ENCODE measurements at regions not wholly inside any gene's neighbourhood (a gene's known extent, or its start where the extent isn't known, plus 50 kb on each side); places are given as distances from the start of the nearest gene placed in this dataset.

DNA sequence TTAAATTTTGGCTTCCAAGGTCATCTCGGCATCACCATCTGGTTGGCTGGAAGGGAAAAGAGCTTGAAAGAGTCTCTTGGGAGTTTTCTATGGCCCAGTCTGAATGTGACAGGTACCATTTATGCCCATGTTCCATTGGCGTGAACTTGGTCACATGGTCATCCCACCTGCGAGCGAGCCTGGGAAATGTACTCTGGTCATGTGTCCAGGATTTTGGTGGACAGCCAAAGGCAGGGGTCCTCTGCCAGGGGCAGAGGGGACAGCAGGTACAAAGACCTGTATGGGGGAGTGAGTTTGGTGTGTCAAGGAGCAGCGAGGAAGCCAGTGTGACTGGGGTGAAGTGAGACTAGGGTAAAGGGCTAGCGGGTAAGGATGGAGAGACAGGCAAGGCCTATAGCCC lies 112.6 kb downstream of the CDC5L start:
- no peaks in the 10 kb centered on the region for H3K9me2 ChIP-seq
- CTCF ChIA-PET = interaction anchor here (1.4 kb wide), 1 partner anchor 25 kb away, joined by 5 read pairs; no protein-coding TSS in a partner anchor

DNA sequence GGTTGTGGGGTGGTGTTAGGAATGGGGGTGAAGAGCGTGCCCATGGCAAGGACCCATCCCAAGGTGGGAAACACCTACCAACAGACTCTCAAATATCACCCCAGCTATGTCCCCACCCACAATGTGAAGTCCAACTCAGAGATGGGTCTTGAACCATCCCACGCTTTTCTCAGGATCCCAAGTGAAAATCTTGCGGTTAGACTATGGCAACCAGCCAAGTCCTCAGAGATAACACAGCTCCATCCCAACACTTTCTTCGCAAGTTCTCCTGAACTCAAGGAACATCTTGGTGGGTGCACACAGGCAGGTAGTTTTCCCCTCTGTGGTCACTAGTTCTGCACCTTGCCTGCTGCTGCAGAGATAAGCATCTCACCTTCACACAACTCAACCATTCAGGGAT lies 116.0 kb downstream of the CDC5L start:
- H3K9me2 ChIP-seq = no peaks in the 10 kb centered on the region
- H3K79me2 ChIP-seq (ENCODE audit: insufficient read depth) = no peaks in the 10 kb centered on the region
- WGBS (ENCODE audit: low lambda C conversion rate) = 34% methylated on average over 3 of the region's 4 CpGs
- ChIA-PET CTCF (interaction anchor here (0.7 to 1.7 kb wide), 3 partner anchors 28 to 132 kb away, joined by 3 to 7 read pairs (median 4); no protein-coding TSS in a partner anchor), POLR2A (no interaction called here)
- no peak overlapping the region for H3K27ac ChIP-seq (ENCODE audit: low read depth in 2 of 2, low read length in 1 of 2)
- no peak for DNase-seq
- H3F3A ChIP-seq (replicated peaks; ENCODE audit: insufficient read depth) = no peaks in the 10 kb centered on the region
- H3K4me3 ChIP-seq (ENCODE audit: low read depth in 2 of 2, low read length in 1 of 2) = no peak overlapping the region
- H3K9me3 ChIP-seq = no peaks in the 10 kb centered on the region
- H3K9ac ChIP-seq = no peak overlapping the region
- no peak overlapping the region for H2AFZ ChIP-seq (ENCODE audit: low read depth)
- H3K4me1 ChIP-seq (ENCODE audit: control insufficient read depth in 1 of 2, insufficient read depth in 2 of 2, low read depth in 1 of 2, low read length in 1 of 2) = no peaks in the 10 kb centered on the region
- no peak overlapping the region for H3K4me2 ChIP-seq
- no peak for TF ChIP-seq RFX5 (IDR thresholded peaks at IDR 0.05; ENCODE audit: low read length)
- TF ChIP-seq ZBTB33 (IDR thresholded peaks at IDR 0.05; ENCODE audit: borderline replicate concordance, low read depth) = no peak
- TF ChIP-seq RCOR1 (IDR thresholded peaks at IDR 0.05; ENCODE audit: low read length) = no peak
- no peak for TF ChIP-seq FOSL2 (IDR thresholded peaks at IDR 0.05; ENCODE audit: borderline replicate concordance, low read depth)
- TF ChIP-seq PBX3 (IDR thresholded peaks at IDR 0.05) = no peak
- no peak for TF ChIP-seq CTCF (IDR thresholded peaks at IDR 0.05)
- TF ChIP-seq NFIC (IDR thresholded peaks at IDR 0.05; ENCODE audit: borderline replicate concordance) = no peak
- no peak for TF ChIP-seq EZH2phosphoT487 (IDR thresholded peaks at IDR 0.05; ENCODE audit: borderline replicate concordance, low read depth)
- no peaks in the 10 kb centered on the region for H4K20me1 ChIP-seq (ENCODE audit: insufficient read depth)
- no peaks in the 10 kb centered on the region for H3K27me3 ChIP-seq (ENCODE audit: insufficient read depth)
- no peaks in the 10 kb centered on the region for H3K36me3 ChIP-seq (replicated peaks in 1 of 2; ENCODE audit: control insufficient read depth in 1 of 2, insufficient read depth in 2 of 2, low read length in 1 of 2)

More for the DNA sequence above, 112.6 kb downstream of the CDC5L start:
- Histone ChIP-seq H3K9me3 (no peaks in the 10 kb centered on the region), H3K27ac (ENCODE audit: low read depth in 2 of 2, low read length in 1 of 2) (no peak overlapping the region), H3K36me3 (replicated peaks in 1 of 2; ENCODE audit: control insufficient read depth in 1 of 2, insufficient read depth in 2 of 2, low read length in 1 of 2) (no peaks in the 10 kb centered on the region), H4K20me1 (ENCODE audit: insufficient read depth) (no peaks in the 10 kb centered on the region), H3K27me3 (ENCODE audit: insufficient read depth) (no peaks in the 10 kb centered on the region), H3K9ac (no peak overlapping the region), H3K79me2 (ENCODE audit: insufficient read depth) (no peaks in the 10 kb centered on the region), H2AFZ (ENCODE audit: low read depth) (no peak overlapping the region), H3K4me2 (no peak overlapping the region), H3K4me3 (ENCODE audit: low read depth in 2 of 2, low read length in 1 of 2) (no peak overlapping the region), H3F3A (replicated peaks; ENCODE audit: insufficient read depth) (no peaks in the 10 kb centered on the region), H3K4me1 (ENCODE audit: control insufficient read depth in 1 of 2, insufficient read depth in 2 of 2, low read depth in 1 of 2, low read length in 1 of 2) (no peaks in the 10 kb centered on the region)
- DNase-seq = no peak
- POLR2A ChIA-PET = no interaction called here
- 33% methylated on average over 6 of the region's 6 CpGs for WGBS (ENCODE audit: low lambda C conversion rate)
- TF ChIP-seq, protein P1, sequence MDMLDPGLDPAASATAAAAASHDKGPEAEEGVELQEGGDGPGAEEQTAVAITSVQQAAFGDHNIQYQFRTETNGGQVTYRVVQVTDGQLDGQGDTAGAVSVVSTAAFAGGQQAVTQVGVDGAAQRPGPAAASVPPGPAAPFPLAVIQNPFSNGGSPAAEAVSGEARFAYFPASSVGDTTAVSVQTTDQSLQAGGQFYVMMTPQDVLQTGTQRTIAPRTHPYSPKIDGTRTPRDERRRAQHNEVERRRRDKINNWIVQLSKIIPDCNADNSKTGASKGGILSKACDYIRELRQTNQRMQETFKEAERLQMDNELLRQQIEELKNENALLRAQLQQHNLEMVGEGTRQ (IDR thresholded peaks at IDR 0.05; ENCODE audit: borderline replicate concordance, low read depth, low read length) = no peak
- TF ChIP-seq TEAD4 (IDR thresholded peaks at IDR 0.05; ENCODE audit: borderline replicate concordance, insufficient read depth) = no peak
- TF ChIP-seq CTCF (IDR thresholded peaks at IDR 0.05) = no peak
- TF ChIP-seq MEF2A (IDR thresholded peaks at IDR 0.05; ENCODE audit: borderline replicate concordance, low read depth) = no peak
- TF ChIP-seq POLR2AphosphoS5 (IDR thresholded peaks at IDR 0.05; ENCODE audit: low read depth, low read length) = no peak
- no peak for TF ChIP-seq YY1 (IDR thresholded peaks at IDR 0.05; ENCODE audit: low read depth)
- TF ChIP-seq RXRA (IDR thresholded peaks at IDR 0.05; ENCODE audit: borderline replicate concordance, low read depth) = no peak
- no peak for TF ChIP-seq TCF12 (IDR thresholded peaks at IDR 0.05)
- TF ChIP-seq ELF1 (IDR thresholded peaks at IDR 0.05) = no peak
- no peak for TF ChIP-seq FOXJ3 (CRISPR knock-in tag; IDR thresholded peaks at IDR 0.05)
- no peak for TF ChIP-seq EZH2phosphoT487 (IDR thresholded peaks at IDR 0.05; ENCODE audit: borderline replicate concordance, low read depth)
- no peak for TF ChIP-seq NFIC (IDR thresholded peaks at IDR 0.05; ENCODE audit: borderline replicate concordance)
- no peak for TF ChIP-seq SMC3 (IDR thresholded peaks at IDR 0.05; ENCODE audit: low read depth, low read length)

All from SK-N-SH (cell line).